ENCODE measurements at regions not wholly inside any gene's neighbourhood (a gene's known extent, or its start where the extent isn't known, plus 50 kb on each side); places are given as distances from the start of the nearest gene placed in this dataset.

GRCh38 chr11:91926965-91927364 is 297.7 kb upstream of the FAT3 start:
- TF ChIP-seq, protein P1, sequence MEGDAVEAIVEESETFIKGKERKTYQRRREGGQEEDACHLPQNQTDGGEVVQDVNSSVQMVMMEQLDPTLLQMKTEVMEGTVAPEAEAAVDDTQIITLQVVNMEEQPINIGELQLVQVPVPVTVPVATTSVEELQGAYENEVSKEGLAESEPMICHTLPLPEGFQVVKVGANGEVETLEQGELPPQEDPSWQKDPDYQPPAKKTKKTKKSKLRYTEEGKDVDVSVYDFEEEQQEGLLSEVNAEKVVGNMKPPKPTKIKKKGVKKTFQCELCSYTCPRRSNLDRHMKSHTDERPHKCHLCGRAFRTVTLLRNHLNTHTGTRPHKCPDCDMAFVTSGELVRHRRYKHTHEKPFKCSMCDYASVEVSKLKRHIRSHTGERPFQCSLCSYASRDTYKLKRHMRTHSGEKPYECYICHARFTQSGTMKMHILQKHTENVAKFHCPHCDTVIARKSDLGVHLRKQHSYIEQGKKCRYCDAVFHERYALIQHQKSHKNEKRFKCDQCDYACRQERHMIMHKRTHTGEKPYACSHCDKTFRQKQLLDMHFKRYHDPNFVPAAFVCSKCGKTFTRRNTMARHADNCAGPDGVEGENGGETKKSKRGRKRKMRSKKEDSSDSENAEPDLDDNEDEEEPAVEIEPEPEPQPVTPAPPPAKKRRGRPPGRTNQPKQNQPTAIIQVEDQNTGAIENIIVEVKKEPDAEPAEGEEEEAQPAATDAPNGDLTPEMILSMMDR (IDR thresholded peaks at IDR 0.05; ENCODE audit: insufficient read depth, low read length) = no peak
- no peak for TF ChIP-seq POLR2AphosphoS5 (IDR thresholded peaks at IDR 0.05; ENCODE audit: low read depth)
- TF ChIP-seq, protein P2, sequence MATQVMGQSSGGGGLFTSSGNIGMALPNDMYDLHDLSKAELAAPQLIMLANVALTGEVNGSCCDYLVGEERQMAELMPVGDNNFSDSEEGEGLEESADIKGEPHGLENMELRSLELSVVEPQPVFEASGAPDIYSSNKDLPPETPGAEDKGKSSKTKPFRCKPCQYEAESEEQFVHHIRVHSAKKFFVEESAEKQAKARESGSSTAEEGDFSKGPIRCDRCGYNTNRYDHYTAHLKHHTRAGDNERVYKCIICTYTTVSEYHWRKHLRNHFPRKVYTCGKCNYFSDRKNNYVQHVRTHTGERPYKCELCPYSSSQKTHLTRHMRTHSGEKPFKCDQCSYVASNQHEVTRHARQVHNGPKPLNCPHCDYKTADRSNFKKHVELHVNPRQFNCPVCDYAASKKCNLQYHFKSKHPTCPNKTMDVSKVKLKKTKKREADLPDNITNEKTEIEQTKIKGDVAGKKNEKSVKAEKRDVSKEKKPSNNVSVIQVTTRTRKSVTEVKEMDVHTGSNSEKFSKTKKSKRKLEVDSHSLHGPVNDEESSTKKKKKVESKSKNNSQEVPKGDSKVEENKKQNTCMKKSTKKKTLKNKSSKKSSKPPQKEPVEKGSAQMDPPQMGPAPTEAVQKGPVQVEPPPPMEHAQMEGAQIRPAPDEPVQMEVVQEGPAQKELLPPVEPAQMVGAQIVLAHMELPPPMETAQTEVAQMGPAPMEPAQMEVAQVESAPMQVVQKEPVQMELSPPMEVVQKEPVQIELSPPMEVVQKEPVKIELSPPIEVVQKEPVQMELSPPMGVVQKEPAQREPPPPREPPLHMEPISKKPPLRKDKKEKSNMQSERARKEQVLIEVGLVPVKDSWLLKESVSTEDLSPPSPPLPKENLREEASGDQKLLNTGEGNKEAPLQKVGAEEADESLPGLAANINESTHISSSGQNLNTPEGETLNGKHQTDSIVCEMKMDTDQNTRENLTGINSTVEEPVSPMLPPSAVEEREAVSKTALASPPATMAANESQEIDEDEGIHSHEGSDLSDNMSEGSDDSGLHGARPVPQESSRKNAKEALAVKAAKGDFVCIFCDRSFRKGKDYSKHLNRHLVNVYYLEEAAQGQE (IDR thresholded peaks at IDR 0.05; ENCODE audit: insufficient replicate concordance, low read depth) = no peak
